Stromal cell of bone marrow (primary cell): ENCODE measurements at regions not wholly inside any gene's neighbourhood (a gene's known extent, or its start where the extent isn't known, plus 50 kb on each side); places are given as distances from the start of the nearest gene placed in this dataset.

Experiments used
- DNase-seq: peaks from one replicate; pipeline ENCODE4 v3.0.0-alpha.2; 2012; ENCODE audit warnings: low read depth

DNA sequence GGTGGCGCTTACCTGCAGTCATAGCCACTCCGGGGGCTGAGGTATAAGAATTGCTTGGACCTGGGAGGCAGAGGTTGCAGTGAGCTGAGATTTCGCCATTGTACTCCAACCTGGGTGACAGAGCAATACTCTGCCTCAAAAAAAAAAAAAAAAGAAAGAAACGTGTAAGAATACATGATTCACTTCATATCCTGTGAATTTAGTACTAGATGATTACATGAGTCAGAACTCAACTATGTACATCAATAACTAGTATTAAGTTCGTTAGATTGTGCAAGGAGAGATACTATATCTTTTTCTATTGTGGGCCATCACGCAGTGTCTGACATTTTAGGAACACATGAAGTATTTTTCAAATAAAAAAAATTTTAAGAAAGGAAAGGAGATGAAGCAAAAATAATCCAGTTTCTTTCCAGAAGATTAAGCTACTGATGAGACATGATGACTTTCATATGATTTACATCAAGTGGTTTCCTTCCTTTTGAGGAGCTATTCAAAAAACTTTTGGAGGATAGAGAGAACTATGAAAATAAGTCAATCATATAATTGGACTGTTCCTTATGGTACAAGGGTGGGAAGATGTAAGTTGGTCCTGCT lies 64.7 kb upstream of the EXOC1L start:
- DNase-seq, result no peak

- DNase-seq, result no peak
Measured at GRCh38 chr4:55756208-55756607, 63.4 kb upstream of the EXOC1L start.

DNA sequence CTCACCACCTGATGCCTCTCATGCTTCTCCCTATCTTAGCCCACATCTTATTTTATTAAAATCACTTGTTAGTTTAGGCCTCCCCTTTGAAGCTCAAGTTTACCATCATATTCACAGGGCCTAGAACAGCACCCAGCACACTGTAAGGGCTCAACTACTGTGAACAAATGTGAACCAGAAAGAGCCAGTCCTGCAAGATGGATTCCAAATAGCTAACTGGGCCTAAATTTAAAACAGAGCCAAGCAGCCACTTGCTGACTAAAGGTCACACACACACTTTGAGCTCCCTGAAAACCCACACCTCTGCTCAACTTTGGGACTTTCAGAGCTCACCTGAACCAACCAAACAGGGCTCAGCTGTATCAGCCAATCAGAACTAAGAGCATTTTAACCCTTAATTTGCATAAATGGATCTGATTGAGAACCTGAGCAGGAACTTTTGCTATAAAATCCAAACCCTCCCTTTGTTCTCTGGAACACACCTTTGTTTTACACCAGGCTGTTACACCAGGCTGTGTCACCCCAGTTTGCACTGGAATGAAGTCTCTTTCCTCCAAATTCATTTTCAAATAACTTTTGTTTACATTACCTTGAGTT lies 62.1 kb upstream of the EXOC1L start:
- no peak for DNase-seq

DNA sequence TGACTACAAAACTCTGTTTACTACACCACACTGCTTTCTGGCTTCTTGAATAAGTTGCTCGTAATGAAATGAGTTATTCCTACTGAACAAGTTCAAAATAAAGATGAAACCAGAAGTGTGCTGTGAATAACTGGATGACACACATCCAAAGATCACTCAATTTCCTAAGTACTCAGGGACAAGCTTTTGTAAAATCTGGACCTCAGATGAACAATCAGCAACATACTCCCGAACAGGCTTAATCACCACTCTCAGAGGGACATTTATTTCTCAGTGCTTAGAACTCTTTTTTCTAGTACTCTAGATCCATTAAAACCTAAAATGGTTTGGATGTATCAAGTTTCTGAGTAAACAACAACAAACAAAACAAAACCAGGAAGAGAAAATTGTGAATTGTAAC lies 61.5 kb upstream of the EXOC1L start:
- peak; percentile 25 for DNase-seq

DNA sequence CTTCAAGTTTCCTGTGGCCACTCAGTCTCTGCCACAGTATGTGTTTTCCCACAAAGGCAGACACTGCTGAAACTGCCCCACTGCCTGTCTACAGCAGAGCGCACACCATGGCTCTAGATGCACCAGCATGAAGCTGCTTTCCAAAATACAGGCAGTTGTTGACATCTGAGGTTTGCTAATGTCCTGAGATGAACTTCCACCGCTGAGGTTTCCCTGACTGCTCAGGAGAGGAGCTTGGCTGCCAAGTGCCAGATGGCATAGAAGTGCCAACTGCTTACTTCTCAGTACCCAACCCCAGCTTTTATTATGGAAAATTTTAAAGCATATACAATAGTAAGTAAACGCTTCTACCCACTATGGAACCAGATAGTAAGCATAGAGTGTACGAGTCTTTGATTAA lies 61.0 kb upstream of the EXOC1L start:
- no peak for DNase-seq

DNA sequence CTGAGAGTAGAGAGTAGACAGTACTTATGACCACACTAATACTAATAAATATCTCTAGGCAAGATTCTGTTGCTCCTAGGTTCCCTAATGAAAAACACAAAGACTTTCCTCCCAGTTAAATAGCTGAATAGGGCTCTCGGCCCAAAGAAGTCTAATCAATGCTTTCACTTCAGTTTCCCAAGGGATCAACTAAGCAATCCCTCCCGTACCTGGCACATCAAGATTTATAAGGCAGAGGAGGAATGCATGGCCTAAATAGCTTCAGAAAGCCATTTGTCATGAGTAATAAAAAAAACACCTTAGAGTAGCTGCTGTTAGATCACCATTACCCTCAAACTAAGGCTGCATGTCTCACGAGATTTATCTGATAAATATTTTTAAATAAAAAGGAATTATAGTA lies 56.8 kb upstream of the EXOC1L start:
- DNase-seq, result no peak

- DNase-seq, result no peak
Measured at GRCh38 chr4:55763996-55764395, 55.6 kb upstream of the EXOC1L start.

DNA sequence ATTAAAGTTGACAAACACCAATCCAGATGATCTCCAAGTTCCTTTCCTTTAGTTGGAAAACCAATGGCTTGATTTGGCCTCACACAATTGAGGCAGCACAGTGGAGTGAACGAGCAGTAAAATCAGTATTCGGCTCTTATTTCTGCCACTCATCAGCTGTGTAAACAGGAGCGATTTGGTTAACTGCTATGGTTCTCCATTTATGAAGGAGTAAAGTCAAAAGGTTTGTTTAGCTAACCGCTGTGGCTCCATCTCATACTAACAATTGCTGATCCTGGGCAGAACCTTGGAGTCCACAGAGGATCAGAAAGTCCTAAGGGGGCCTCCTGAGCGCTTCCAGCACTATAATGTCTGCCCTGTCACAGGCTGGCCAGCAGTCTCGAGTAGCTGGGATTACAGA lies 54.5 kb upstream of the EXOC1L start:
- DNase-seq, result no peak

DNA sequence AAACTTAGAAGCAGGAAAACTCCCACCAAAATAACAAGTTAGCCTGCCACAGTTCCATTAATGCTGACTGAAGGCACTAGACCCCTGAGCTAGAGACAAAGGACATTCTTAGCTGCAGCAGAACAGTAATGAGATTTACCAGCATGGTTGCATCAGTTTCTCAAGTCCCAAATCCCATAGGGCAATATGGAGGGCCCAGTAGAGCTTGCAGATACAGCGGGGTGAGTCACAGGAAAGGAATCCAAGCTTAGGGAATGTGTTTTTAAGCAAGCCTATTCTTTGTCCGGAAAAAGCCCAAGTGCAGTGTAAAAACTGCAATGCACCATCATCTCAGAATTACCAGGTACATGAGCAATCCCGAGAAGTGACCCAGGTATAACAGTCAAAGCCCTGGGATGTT lies 51.3 kb upstream of the EXOC1L start:
- DNase-seq, result peak; percentile 75
